Fibroblast of pulmonary artery (primary cell): ENCODE measurements at regions not wholly inside any gene's neighbourhood (a gene's known extent, or its start where the extent isn't known, plus 50 kb on each side); places are given as distances from the start of the nearest gene placed in this dataset.

Experiments used
- DNase-seq: peaks from one replicate; pipeline ENCODE4 v3.0.0-alpha.2; 2010; ENCODE audit warnings: low read depth
- H3K4me3 ChIP-seq: replicated peaks from 2 replicates; pipeline ENCODE4 v1.5.1; 2011; ENCODE audit warnings: low read depth, mild to moderate bottlenecking, control low read depth, low read length, moderate library complexity
- CTCF ChIP-seq: IDR thresholded peaks from 2 replicates; pipeline ENCODE4 v1.5.1; 2011; ENCODE audit warnings: mild to moderate bottlenecking, control low read depth, low read length, inconsistent platforms; ENCODE audit errors: missing control alignments

GRCh38 chr10:123515661-123516060 is 150.5 kb upstream of the GPR26 start:
- H3K4me3 ChIP-seq, result no peak overlapping the region
- DNase-seq, result no peak
- no peak for TF ChIP-seq CTCF

GRCh38 chr10:123516291-123516690 is 149.9 kb upstream of the GPR26 start:
- no peak for DNase-seq
- no peak for TF ChIP-seq CTCF
- H3K4me3 ChIP-seq, result no peak overlapping the region

- no peak for TF ChIP-seq CTCF
- H3K4me3 ChIP-seq, result no peak overlapping the region
- no peak for DNase-seq
Measured at GRCh38 chr10:123517426-123517825, 148.7 kb upstream of the GPR26 start.

GRCh38 chr10:123517901-123518300 is 148.3 kb upstream of the GPR26 start:
- no peak for TF ChIP-seq CTCF
- DNase-seq, result no peak
- no peak overlapping the region for H3K4me3 ChIP-seq

GRCh38 chr10:123518765-123519164 is 147.4 kb upstream of the GPR26 start:
- TF ChIP-seq CTCF, result no peak
- no peak overlapping the region for H3K4me3 ChIP-seq
- no peak for DNase-seq

- H3K4me3 ChIP-seq, result no peak overlapping the region
- DNase-seq, result no peak
- no peak for TF ChIP-seq CTCF
Measured at GRCh38 chr10:123519861-123520260, 146.3 kb upstream of the GPR26 start.

GRCh38 chr10:123521076-123521475 is 145.1 kb upstream of the GPR26 start:
- DNase-seq, result no peak
- H3K4me3 ChIP-seq, result no peak overlapping the region
- no peak for TF ChIP-seq CTCF
